HG02588 (cell line): ENCODE measurements at regions not wholly inside any gene's neighbourhood (a gene's known extent, or its start where the extent isn't known, plus 50 kb on each side); places are given as distances from the start of the nearest gene placed in this dataset.
"Not testable (repeated sequence)": the region's sequence is repeated elsewhere in the genome, so short reads cannot be mapped to it uniquely, and the experiment has no call there.

ENCODE experiments used
- ATAC-seq: cut with Tn5 transposase; IDR thresholded peaks from one replicate; pipeline ENCODE4 v1.9.1; 2021; ENCODE audit warnings: mild to moderate bottlenecking, moderate library complexity; ENCODE audit not compliant: unreplicated experiment

DNA sequence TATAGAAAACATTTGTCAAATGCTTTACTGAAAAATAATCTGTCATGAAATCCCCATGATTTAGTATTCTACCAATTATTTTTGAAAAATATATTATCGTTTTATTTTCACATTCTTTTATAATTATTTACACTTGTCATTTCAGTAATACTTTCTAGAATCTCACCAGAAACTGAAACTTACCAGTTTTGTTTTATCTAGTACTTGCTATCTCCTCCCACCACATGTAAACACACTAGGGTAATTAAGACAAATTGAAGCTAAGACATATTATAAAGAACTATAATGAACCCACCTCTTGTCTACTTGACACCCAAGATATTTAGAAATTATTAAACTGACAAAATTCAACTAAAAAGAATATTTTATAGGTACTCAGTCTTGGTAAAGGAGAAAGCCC lies 51.5 kb upstream of the GRM3 start:
- ATAC-seq, result no peak

DNA sequence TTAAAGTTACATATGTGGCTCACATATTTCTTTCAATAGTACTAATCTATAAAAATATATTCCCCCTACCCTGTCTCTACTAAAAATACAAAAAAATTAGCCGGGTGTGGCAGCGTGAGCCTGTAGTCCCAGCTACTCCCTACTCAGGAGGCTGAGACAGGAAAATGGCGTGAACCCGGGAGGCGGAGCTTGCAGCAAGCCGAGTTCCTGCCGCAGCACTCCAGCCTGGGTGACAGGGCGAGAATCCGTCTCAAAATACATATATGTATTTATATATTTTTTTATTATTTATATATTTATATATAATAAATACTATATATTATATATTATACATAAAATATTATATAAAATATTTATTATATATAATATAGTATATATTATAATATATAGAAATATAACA lies 69.7 kb upstream of the GRM3 start:
- no peak for ATAC-seq

DNA sequence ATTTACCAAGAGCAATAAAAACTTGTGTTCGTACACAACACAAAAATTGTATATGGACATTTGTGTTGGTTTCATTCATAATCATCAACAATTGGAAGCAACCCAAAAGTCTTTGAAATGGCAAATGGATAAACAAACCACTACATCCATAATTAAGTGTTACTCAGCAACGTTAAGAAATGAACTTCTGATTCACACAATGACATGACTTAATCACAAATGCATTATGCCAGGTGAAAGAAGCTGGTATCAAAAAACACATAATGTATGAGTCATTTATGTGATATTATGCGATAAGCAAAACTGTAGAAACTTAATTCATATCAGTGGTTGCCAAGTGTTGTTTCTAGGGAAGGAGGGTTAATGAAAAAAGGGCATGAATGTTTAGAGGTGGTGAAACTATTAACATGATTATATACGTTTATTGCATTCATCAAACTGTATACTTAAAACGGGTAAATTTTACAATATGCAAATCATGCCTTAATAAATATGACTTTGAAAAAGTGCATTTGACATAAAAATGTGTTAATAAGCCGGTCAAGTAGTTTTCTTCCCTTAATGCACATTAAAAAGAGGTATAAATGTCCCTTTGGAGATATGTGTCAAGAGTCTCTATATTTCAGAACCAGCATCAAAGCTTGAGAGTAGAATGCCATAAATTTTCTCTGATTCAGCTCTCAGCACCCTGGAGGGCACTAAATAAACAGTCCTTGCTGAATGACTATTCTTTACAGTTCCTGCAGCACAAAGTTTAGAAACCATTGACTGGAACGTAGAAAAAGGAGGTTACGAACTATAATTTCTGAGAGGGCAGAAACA lies 84.8 kb upstream of the GRM3 start:
- no peak for ATAC-seq

DNA sequence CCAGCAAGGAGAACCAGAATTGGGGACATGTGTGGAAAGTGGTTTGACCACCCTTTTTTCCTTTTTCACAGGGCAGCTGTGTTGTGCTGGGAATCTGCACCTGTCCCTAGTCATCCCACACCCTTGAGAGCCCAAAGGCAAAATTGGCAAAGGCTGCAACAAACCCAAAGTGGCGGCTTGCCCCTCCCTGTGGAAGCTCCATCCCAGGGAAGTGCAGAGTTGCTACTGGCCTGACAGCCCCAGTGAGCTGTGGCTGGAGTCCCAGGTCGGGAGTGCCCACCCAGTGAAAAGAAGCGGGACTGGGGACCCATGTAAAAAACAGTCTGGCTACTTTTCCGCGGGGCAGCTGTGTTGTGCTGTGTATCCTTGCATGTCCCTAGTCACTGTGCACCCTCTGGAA lies 109.1 kb upstream of the GRM3 start:
- no peak for ATAC-seq

DNA sequence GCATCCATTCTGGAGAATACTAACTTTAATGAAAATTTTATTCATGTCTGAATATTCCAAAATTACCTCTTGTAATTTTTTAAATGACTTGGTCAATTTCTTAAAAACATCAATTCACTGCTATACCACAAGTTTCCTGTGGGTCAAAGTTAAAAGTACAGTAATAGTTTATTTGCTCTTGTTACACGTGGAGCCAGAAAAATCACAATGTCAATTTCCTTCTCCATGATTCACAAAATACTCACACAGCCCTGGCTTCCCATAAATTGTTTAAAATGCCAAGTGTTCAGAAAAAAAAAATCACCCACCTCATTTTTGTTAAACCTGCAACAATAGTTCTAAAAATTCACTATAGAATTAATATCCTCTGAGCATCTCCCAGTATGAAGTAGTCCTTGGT lies 139.5 kb upstream of the GRM3 start:
- no peak for ATAC-seq

DNA sequence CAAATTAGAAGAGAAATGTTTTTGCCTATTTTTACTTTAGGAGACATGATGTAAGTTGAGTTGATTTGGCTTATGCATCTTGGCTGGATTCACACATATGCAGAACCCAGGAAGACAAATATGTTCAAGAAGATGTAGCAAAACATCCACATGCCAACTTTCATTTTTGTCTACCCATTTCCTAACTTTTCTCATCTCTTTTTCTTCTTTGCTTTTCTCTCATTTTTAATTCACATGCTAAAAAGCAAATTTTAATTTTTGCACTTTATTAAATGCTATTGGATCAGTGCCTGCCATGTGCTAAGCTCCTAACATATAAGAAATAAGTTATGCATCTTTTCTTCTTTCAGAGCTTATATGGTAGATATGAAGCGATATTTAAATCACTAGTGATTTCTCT lies 143.7 kb upstream of the GRM3 start:
- ATAC-seq, result no peak

DNA sequence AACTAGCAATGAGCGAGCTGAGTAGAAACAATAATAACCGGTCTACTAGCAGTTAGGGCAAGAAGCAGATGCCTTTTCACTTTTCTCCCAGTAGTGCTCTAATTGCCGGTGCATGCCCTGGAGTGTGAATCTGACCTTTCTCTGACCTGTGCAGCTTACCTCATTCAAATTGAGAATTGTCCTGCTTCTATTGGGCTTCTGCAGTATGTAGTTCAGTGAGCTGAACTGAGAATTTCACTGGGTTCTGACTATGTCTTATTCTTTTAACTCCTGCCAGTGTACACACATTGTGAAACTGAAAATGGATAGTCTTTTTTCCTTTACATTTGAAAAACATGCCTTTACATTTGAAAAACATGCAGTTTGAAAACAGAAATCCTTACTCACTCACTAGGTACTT lies 157.9 kb upstream of the GRM3 start:
- no peak for ATAC-seq

DNA sequence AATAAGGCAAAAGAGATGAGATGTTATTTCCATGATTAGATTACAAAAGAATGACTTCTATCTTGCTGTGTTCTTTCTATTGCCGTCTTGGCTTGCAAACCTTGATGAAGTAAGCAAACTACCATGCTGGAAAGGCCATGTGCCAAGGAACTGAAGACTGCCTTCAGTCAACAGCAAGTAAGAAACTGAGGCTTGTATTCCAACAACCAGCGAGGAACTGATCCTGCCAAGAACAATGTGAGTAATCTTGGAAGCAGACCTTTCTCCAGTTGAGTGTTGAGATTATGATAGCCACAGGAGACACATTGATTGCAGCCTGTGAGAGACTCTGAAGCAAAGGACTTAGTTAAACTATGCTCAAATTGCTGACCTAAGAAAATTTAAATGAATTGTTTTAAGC lies 164.6 kb upstream of the GRM3 start:
- ATAC-seq, result no peak

DNA sequence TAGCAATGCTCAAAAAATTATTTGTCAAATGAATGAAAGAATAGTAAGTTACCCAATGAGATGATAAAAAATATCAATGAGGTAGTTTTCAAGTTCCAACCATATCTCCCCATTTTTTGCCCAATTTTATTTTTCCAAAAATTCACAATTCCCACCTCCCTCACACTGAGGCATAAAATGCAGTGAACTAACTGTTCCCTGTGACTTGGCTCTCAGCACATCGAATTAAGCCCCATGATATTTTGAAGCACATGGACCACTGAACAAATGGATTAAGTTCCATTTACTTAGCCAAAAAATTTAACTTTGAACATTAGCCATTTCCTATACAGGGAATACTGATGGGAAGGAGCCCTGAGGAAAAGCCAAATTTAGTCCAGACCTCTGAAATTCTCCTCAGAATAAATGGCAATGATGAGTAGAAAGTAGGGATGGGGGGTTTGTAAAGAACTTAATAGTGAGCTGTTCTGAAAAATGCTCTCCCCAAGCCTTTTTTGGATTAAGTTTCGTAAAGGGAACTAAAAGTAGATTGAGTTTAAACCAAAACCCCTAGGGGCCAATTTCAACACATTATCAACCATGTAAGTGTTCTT lies 166.3 kb upstream of the GRM3 start:
- ATAC-seq, result no peak

DNA sequence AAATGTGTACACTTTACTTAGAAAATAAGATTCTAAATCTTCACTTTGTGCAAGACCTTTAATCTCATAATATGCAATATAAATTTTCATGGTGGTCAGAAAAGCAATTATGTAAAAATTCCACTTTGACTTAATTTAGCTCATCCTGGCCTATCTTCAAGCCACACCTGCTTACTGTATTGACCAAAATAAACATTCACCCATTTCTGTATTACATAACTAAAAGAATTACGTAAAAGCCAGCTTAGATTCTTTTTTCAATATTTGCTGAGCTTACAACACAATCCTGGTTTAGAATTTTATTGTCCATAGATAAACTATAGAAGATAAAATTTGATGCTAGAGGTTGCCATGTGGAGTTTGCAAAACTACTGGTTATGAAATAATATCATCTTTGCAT lies 172.9 kb upstream of the GRM3 start:
- no peak for ATAC-seq

DNA sequence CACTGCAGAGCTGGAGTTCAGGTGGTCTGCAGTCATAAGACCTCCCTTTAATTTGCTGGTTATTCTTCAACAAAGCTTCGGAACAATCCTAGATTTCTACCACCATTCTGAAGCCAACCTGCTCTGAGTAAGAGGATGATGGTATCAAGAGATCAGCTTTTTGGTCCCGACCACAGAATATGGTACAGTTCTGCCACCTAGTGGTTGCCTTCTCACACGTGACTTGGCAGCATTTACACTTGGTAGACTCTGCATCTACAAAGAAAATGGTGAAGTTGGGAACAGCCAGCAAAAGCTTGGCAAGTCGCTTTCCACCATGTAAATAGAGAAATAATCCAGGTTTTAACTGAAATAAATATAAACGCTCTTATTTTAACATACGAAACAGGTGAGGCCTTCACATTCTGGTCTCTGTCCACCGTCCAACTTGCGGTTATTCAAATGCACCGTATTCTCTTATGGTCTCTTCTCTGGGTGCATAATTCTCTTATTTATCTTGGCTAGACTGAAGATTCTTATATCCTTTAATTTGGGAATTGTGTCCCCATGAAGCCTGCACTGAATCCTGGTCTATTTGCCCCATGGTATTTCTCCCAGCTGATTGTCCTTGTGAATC lies 173.9 kb upstream of the GRM3 start:
- ATAC-seq, result peak; percentile 98

DNA sequence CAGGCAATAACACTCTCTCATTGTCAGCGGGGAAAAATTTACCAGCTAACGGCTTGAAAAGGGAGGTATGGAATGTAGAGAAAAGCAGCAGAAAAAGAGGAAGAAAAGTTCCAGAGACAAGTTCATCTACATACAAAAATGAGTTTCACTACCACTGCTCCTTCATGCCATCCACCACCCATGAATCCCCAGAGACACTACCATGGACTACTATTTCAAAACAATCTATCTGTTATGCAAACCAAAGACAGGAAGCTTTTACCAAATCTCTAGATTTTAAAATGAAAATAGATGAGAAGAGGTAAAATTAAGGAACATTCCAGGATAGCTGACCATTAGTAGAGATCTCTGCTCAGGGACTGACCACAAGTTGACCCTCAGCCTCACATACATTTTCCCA lies 189.0 kb upstream of the GRM3 start:
- ATAC-seq, result no peak

DNA sequence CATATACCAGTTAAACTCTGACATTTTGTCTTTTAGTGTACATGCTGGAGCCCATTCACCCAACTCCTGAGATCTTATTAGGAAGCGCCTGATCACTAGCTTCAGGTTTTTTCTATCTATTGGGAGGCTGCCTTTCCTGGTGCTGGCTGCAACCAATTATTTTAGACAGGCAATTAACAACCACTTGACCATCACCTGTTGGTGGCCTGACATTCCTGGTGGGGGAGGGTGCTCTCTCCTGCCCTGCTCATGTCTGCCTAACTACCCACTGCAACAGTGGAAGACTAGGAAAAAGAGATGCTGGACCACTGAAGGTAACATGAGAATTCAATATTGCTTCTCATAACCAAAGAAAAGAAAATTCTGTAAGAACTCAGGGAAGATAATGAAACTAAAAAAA lies 190.3 kb upstream of the GRM3 start:
- ATAC-seq, result no peak

DNA sequence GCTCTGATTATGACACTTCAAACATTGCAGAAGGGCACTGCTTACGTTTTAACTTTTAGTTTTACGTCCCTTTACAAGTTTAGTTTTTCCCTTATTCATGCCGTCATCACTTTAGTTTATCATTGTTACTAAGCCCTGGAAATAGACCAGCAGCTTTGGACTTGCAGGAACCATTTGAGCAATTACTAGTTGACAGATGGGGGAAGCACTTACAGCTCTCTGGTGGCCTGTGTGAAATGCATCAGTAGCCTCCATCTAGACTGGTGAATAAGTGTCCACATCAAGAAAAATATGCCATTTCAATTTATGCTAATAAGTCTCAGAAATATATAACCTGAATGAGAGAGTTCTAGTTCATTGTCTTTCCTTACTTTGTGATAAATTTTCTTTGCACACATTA lies 194.9 kb upstream of the GRM3 start:
- no peak for ATAC-seq

DNA sequence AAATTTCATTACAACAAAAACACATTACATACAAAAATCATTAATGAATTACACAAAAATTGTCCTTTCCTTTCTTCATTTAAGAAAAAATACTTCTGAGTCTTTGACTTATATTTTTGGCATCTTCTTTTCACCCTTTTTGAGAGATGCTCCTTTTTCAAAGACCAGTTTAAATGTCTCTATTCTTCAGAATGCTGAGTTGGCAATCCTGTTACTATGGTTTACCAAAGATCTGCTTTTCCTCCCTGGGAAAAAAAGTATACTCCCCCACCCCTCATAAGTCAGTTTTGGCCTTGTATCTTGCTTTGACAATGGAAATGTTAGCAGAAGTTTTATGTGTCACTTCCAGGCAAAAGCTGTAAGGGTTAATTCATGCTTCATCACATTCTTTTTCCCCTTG lies 198.4 kb upstream of the GRM3 start:
- ATAC-seq, result no peak

DNA sequence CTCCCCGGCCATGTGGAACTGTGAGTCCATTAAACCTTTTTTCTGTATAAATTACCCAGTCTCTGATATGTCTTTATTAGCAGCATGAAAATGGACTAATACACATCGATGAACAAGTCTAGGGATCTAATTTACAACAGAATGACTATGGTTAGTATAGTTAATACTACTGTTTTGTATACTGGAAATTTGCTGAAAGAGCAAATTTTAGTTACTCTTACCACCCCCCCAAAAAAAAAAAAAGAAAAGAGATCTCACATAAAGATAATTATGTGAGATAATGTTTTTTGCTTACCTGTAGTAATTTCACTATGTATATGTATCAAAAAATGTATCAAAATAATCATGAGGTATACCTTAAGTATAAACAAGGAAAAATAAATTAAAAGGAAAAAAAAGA lies 199.5 kb upstream of the GRM3 start:
- ATAC-seq, result no peak

DNA sequence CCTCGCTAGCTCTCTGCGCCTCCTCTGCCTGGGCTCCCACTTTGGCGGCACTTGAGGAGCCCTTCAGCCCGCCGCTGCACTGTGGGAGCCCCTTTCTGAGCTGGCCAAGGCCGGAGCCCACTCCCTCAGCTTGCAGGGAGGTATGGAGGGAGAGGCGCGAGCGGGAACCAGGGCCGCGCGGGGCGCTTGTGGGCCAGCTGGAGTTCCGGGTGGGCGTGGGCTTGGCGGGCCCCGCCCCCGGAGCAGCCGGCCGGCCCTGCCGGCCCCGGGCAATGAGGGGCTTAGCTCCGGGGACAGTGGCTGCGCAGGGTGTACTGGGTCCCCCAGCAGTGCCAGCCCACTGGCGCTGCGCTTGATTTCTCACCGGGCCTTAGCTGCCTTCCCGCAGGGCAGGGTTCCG lies 203.3 kb upstream of the GRM3 start:
- not testable (repeated sequence) for ATAC-seq

DNA sequence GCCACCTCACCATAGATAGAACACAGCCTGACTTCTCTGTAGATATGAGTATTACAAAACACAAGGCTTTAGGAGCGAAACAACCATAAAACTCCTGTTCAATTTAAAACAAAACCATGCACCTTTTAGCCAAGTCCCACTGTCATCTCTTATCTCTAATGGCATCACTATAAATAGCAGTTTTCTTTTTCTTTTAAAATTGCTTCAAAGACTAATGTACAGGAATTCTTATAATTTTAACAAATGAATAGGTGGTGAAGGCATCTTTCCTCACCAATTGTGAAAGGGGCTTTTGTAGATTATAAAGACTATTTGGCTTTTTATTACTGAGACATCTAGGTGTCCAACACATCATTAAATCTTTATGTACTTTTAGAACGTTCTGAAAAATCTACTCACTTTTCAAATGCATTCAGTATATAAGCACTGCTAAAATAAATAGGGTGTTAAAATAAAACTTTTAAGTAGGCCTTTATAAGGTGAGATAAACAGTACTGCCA lies 205.7 kb upstream of the GRM3 start:
- ATAC-seq, result no peak

DNA sequence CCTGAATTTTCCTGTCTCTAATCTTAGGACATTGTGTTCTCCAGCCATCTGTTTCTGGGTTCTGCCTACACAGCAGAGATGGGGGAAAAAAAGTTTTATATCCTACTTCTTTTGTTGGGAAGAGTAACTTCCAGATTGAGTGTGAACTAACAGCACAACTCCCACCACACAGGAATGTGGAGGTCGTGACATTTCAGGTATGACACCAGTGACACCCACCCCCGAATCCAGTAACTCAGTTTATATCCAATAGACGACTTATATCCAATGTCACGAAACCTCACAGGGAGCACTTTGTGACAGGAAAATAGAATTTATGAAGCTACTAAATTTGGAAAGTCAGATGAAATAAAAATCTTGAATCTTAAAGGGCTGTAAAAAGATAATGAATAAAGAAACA lies 211.9 kb upstream of the GRM3 start:
- no peak for ATAC-seq

DNA sequence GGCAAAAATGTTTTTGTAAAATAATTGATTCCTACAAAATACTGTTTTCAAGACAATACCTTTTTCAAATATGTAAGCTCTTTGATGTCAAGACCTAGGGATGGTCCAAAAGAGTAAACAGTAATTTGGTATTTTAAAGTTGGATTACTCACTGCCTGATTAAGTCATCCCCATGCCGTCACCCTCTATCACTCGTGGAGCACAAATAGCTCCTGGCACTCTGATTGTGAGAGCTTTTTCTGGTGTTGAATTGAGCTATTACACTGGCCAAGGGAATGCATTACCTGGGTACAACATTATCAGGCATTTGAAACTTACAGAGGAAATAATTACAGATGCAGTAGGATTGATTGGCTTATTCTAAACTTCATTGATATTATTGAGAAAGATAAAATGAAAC lies 231.9 kb upstream of the GRM3 start:
- ATAC-seq, result no peak

DNA sequence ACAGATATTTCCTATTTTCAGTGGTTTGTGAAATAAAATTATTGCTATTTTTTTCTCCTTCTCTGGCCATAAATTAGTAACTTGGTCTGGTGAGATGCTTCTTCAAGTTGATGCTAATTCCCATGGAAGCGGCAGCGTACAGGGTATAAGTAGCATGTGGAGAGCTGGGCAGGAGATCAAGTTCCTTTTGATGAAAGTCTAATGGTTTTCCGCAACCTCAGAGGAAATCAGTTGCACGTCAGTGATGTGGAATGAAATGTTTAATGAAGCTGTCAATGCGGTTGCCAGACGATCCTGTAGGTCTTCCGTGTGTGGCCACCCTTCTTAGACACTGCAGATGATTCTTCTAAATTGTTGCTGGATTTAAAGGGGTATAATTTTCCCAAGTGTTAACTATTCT lies 236.4 kb upstream of the GRM3 start:
- ATAC-seq, result no peak

DNA sequence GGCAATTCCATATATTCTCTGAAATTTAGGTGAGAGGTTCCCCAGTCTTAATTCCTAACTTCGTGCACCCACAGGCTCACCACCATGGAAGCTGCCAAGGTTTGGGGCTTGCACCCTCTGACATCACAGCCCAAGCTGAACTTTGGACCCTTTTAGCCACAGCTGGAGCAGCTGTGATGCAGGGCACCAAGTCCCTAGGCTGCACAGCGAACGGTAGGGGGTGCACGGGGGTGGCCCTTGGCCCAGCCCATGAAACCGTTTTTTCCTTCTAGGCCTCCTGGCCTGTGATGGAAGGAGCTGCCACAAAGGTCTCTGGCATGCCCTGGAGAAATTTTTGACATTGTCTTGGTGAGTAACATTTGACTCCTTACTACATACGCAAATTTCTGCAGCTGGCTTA lies 251.9 kb upstream of the GRM3 start:
- no peak for ATAC-seq
